ENCODE measurements at regions not wholly inside any gene's neighbourhood (a gene's known extent, or its start where the extent isn't known, plus 50 kb on each side); places are given as distances from the start of the nearest gene placed in this dataset.
A peak's percentile ranks its signal among the peaks of the same experiment; 100 is the strongest.

- FAIRE-seq (no peak), DNase-seq (ENCODE audit: low spot score) (peak; percentile 1), ATAC-seq (no peak)
- TF ChIP-seq GABPA (IDR thresholded peaks at IDR 0.05; ENCODE audit: low read depth, low read length): peak; percentile 19; the same call in 1 of the 2 replicates
- TF ChIP-seq GABPA (CRISPR knock-in tag; IDR thresholded peaks at IDR 0.05; ENCODE audit: low read depth): peak; percentile 87
- TF ChIP-seq TP53 (CRISPR knock-in tag; conservative IDR thresholded peaks at IDR 0.05): no peak
- TF ChIP-seq ONECUT2 (CRISPR knock-in tag; IDR thresholded peaks at IDR 0.05): 0 out of 2 replicates have a peak, but pooled peaks have one; percentile 18
- TF ChIP-seq GABPB1 (CRISPR knock-in tag; IDR thresholded peaks at IDR 0.05): peak; percentile 65; the same call in 1 of the 2 replicates
- peak; percentile 68; the same call in 1 of the 2 replicates for TF ChIP-seq NR2C2 (CRISPR knock-in tag; IDR thresholded peaks at IDR 0.05; ENCODE audit: borderline replicate concordance)
- no peak for TF ChIP-seq ZNF530 (CRISPR knock-in tag; IDR thresholded peaks at IDR 0.05; ENCODE audit: low read depth)
- Histone ChIP-seq H3K4me3 (replicated peaks in 1 of 3; ENCODE audit: insufficient read depth in 1 of 3, low read depth in 2 of 3, low read length in 3 of 3) (peak overlapping the region in 1 of 3 experiments; percentile 17; a peak in 1 of 6 replicates), H3K36me3 (replicated peaks in 1 of 2; ENCODE audit: control insufficient read depth in 1 of 2, insufficient read depth in 2 of 2, low read length in 2 of 2) (no peaks in the 10 kb centered on the region), H4K20me1 (ENCODE audit: insufficient read depth, low read length) (no peaks in the 10 kb centered on the region), H3K27ac (ENCODE audit: extremely low read length, insufficient read depth, low read length) (no peak overlapping the region), H3K4me1 (ENCODE audit: insufficient read depth, low read length) (0 out of 2 replicates have a peak, but pooled peaks cover 8% of the 10 kb centered on the region), H2AFZ (ENCODE audit: low read length) (peak overlapping the region; percentile 85), H3K9me3 (ENCODE audit: low read length) (no peaks in the 10 kb centered on the region), H3K4me2 (ENCODE audit: low read depth, low read length) (peak overlapping the region; percentile 10; the same call in 1 of the 2 replicates), H3K27me3 (ENCODE audit: control insufficient read depth in 1 of 2, insufficient read depth in 2 of 2, low read length in 2 of 2) (no peaks in the 10 kb centered on the region), H3K9ac (ENCODE audit: insufficient read depth, low read depth, low read length) (no peak overlapping the region), H3K79me2 (ENCODE audit: insufficient read depth, low read length) (no peaks in the 10 kb centered on the region)
- 15% methylated on average over 5 of the region's 5 CpGs for WGBS (ENCODE audit: low lambda C conversion rate)
- ChIA-PET POLR2A (no interaction called here), CTCF (ENCODE audit: low intra/inter-chr PET ratio, low total read pairs) (no interaction called here)
- intact Hi-C loops (cut with micrococcal nuclease; ENCODE audit: unreplicated experiment) (no loop called here), in situ Hi-C loops (cut with HindIII; ENCODE audit: extremely low pct_ligation_motif_present, low pct_unique_long_range_greater_than_20kb) (no loop called here)
- BruUV-seq (replicated peaks): no TSS peak
Observed at GRCh38 chr4:163404580-163404979, 60.9 kb downstream of the NPY5R start.

- H3K4me3 ChIP-seq (replicated peaks in 1 of 3; ENCODE audit: insufficient read depth in 1 of 3, low read depth in 2 of 3, low read length in 3 of 3): peak overlapping the region in 1 of 3 experiments; percentile 17; a peak in 1 of 6 replicates
- 0 out of 2 replicates have a peak, but pooled peaks cover 8% of the 10 kb centered on the region for H3K4me1 ChIP-seq (ENCODE audit: insufficient read depth, low read length)
- no peaks in the 10 kb centered on the region for H4K20me1 ChIP-seq (ENCODE audit: insufficient read depth, low read length)
- no peaks in the 10 kb centered on the region for H3K27me3 ChIP-seq (ENCODE audit: control insufficient read depth in 1 of 2, insufficient read depth in 2 of 2, low read length in 2 of 2)
- H2AFZ ChIP-seq (ENCODE audit: low read length): peak overlapping the region; percentile 85
- FAIRE-seq (no peak), ATAC-seq (no peak), DNase-seq (ENCODE audit: low spot score) (no peak)
- intact Hi-C loops (cut with micrococcal nuclease; ENCODE audit: unreplicated experiment): no loop called here
- ChIA-PET CTCF (ENCODE audit: low intra/inter-chr PET ratio, low total read pairs) (no interaction called here), POLR2A (no interaction called here)
- H3K9me3 ChIP-seq (ENCODE audit: low read length): no peaks in the 10 kb centered on the region
- BruUV-seq (replicated peaks): no TSS peak
- H3K36me3 ChIP-seq (replicated peaks in 1 of 2; ENCODE audit: control insufficient read depth in 1 of 2, insufficient read depth in 2 of 2, low read length in 2 of 2): no peaks in the 10 kb centered on the region
- no peak overlapping the region for H3K9ac ChIP-seq (ENCODE audit: insufficient read depth, low read depth, low read length)
- no peak overlapping the region for H3K27ac ChIP-seq (ENCODE audit: extremely low read length, insufficient read depth, low read length)
- H3K79me2 ChIP-seq (ENCODE audit: insufficient read depth, low read length): no peaks in the 10 kb centered on the region
- TF ChIP-seq ZNF224 (CRISPR knock-in tag; IDR thresholded peaks at IDR 0.05) (no peak), RNF219 (CRISPR knock-in tag; IDR thresholded peaks at IDR 0.05) (no peak)
- WGBS (ENCODE audit: low lambda C conversion rate): 0% methylated on average over 1 of the region's 1 CpG
- H3K4me2 ChIP-seq (ENCODE audit: low read depth, low read length): peak overlapping the region; percentile 10; the same call in 1 of the 2 replicates
- in situ Hi-C loops (cut with HindIII; ENCODE audit: extremely low pct_ligation_motif_present, low pct_unique_long_range_greater_than_20kb): no loop called here
Observed at GRCh38 chr4:163404080-163404479, 60.4 kb downstream of the NPY5R start.

Data from HepG2 (cell line).